HEK293T (cell line): ENCODE measurements at regions not wholly inside any gene's neighbourhood (a gene's known extent, or its start where the extent isn't known, plus 50 kb on each side); places are given as distances from the start of the nearest gene placed in this dataset.

Experiments
- CTCF ChIA-PET: fragments of 350-600 bp; formaldehyde crosslinking; extraction: SDS; loops from one replicate; lab custom pipeline; 2021; ENCODE audit warnings: antibody characterized with exemption, inconsistent platforms; lab: Yijun Ruan, JAX
- POLR2A ChIA-PET: fragments of 350-600 bp; formaldehyde crosslinking; extraction: SDS; loops from one replicate; lab custom pipeline; 2020; ENCODE audit warnings: antibody characterized with exemption, inconsistent platforms; lab: Yijun Ruan, JAX
- DNase-seq: peaks from one replicate; pipeline ENCODE4 v3.0.0; 2012; ENCODE audit warnings: mixed read lengths; ENCODE audit errors: extremely low spot score
- ARNT ChIP-seq: fragments of 450-650 bp; IDR thresholded peaks from 2 replicates; pipeline ENCODE4 v1.6.1; 2017; ENCODE audit warnings: mild to moderate bottlenecking
- BHLHE40 ChIP-seq: fragments of 450-650 bp; IDR thresholded peaks from 2 replicates; pipeline ENCODE4 v1.6.1; 2016; ENCODE audit warnings: mild to moderate bottlenecking, moderate library complexity, borderline replicate concordance
- CTBP1 ChIP-seq: fragments of 450-650 bp; IDR thresholded peaks from 2 replicates; pipeline ENCODE4 v1.6.1; 2016; ENCODE audit warnings: borderline replicate concordance
- ELF4 ChIP-seq: fragments of 450-650 bp; IDR thresholded peaks from 2 replicates; pipeline ENCODE4 v1.6.1; 2017; ENCODE audit warnings: antibody characterized with exemption
- FOXA1 ChIP-seq: fragments of 450-650 bp; IDR thresholded peaks from 2 replicates; pipeline ENCODE4 v1.6.1; 2016; ENCODE audit warnings: mild to moderate bottlenecking
- FOXK2 ChIP-seq: fragments of 450-650 bp; IDR thresholded peaks from 2 replicates; pipeline ENCODE4 v1.6.1; 2016; ENCODE audit warnings: mild to moderate bottlenecking
- FOXM1 ChIP-seq: fragments of 450-650 bp; IDR thresholded peaks from 2 replicates; pipeline ENCODE4 v1.6.1; 2017; ENCODE audit warnings: mild to moderate bottlenecking, borderline replicate concordance
- HDGF ChIP-seq: fragments of 450-650 bp; IDR thresholded peaks from 2 replicates; pipeline ENCODE4 v1.6.1; 2017; ENCODE audit warnings: antibody characterized with exemption, borderline replicate concordance
- L3MBTL2 ChIP-seq: fragments of 450-650 bp; conservative IDR thresholded peaks from 2 replicates; pipeline ENCODE4 v1.6.1; 2016; ENCODE audit warnings: mild to moderate bottlenecking
- LEF1 ChIP-seq: fragments of 450-650 bp; IDR thresholded peaks from 2 replicates; pipeline ENCODE4 v1.6.1; 2017; ENCODE audit warnings: mild to moderate bottlenecking, borderline replicate concordance
- NFRKB ChIP-seq: fragments of 450-650 bp; IDR thresholded peaks from 2 replicates; pipeline ENCODE4 v1.6.1; 2016; ENCODE audit warnings: mild to moderate bottlenecking, moderate library complexity
- PKNOX1 ChIP-seq: fragments of 450-650 bp; IDR thresholded peaks from 2 replicates; pipeline ENCODE4 v1.6.1; 2016
- SP1 ChIP-seq: fragments of 450-650 bp; IDR thresholded peaks from 2 replicates; pipeline ENCODE4 v1.6.1; 2017
- SUZ12 ChIP-seq: fragments of 450-650 bp; IDR thresholded peaks from 2 replicates; pipeline ENCODE4 v1.6.1; 2016; ENCODE audit warnings: mild to moderate bottlenecking
- TARDBP ChIP-seq: fragments of 450-650 bp; IDR thresholded peaks from 2 replicates; pipeline ENCODE4 v1.6.1; 2016
- ZNF384 ChIP-seq: fragments of 450-650 bp; IDR thresholded peaks from 2 replicates; pipeline ENCODE4 v1.6.1; 2016

DNA sequence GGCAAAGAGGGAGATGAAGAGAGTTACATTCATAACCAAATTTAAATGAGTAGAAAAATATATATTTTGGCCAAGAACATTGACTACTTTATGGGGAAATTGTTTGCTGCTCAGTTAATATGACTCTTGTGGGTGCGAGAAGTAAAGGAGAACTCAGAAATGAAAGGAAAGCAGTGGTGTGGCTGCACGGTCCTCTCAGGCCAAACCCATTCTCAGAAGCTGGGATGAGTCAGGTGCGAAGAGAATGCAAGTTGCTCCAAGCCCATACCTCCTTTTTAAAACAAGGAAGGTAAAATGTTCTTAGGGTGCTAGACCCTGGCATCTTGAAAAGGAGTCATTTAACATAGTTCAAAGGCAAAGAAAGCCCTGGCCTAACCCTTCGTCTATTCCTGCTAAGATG, 258.6 kb downstream of the RAD51AP2 start:
- no peak for DNase-seq
- TF ChIP-seq BHLHE40: no peak
- TF ChIP-seq LEF1: no peak
- TF ChIP-seq PKNOX1: no peak
- TF ChIP-seq NFRKB: no peak
- no peak for TF ChIP-seq SP1
- TF ChIP-seq HDGF: no peak
- TF ChIP-seq TARDBP: no peak
- TF ChIP-seq SUZ12: no peak
- CTCF ChIA-PET: no interaction called here
- POLR2A ChIA-PET: no interaction called here

GRCh38 chr2:17258861-17259260, 259.4 kb downstream of the RAD51AP2 start:
- TF ChIP-seq FOXA1: no peak
- TF ChIP-seq NFRKB: no peak
- TF ChIP-seq ARNT: no peak
- TF ChIP-seq LEF1: no peak
- no peak for TF ChIP-seq TARDBP
- no peak for TF ChIP-seq SP1
- TF ChIP-seq L3MBTL2: no peak
- TF ChIP-seq PKNOX1: no peak
- TF ChIP-seq SUZ12: no peak
- ChIA-PET CTCF (no interaction called here), POLR2A (no interaction called here)
- no peak for DNase-seq

- POLR2A ChIA-PET: no interaction called here
- CTCF ChIA-PET: no interaction called here
- no peak for TF ChIP-seq NFRKB
- TF ChIP-seq LEF1: no peak
- no peak for TF ChIP-seq HDGF
- no peak for TF ChIP-seq CTBP1
- no peak for TF ChIP-seq ZNF384
- TF ChIP-seq SUZ12: no peak
- TF ChIP-seq FOXM1: no peak
- no peak for TF ChIP-seq PKNOX1
- TF ChIP-seq TARDBP: no peak
- TF ChIP-seq ARNT: no peak
- TF ChIP-seq SP1: no peak
- no peak for TF ChIP-seq FOXA1
- no peak for TF ChIP-seq BHLHE40
- TF ChIP-seq L3MBTL2: no peak
- no peak for TF ChIP-seq FOXK2
- TF ChIP-seq ELF4: no peak
- no peak for DNase-seq
Observed at GRCh38 chr2:17257189-17257909, 260.9 kb downstream of the RAD51AP2 start.

DNA sequence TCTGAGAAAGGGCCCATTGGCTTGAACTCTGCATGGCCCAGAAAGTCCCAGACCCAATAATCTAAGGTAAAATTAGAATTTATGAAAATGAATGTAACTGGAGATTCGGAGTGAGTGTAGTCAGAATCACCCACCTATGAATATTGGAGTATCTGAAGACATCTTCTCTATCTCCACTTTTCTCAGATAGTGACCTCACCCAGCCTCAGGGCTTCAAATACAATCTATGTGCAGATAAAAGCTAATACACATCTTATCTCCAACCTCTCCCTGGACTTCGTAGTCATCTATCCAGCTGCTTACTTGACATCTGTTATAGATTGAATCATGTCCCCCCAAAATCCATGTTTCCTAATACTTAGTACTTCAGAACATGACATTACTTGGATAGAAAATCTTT, 263.2 kb downstream of the RAD51AP2 start:
- TF ChIP-seq ZNF384 (no peak), PKNOX1 (no peak), FOXA1 (no peak)
- DNase-seq: no peak
- CTCF ChIA-PET: no interaction called here

GRCh38 chr2:17254421-17254820, 263.8 kb downstream of the RAD51AP2 start:
- TF ChIP-seq FOXM1: no peak
- no peak for TF ChIP-seq SUZ12
- TF ChIP-seq HDGF: no peak
- TF ChIP-seq ELF4: no peak
- TF ChIP-seq BHLHE40: no peak
- TF ChIP-seq PKNOX1: no peak
- TF ChIP-seq L3MBTL2: no peak
- TF ChIP-seq FOXK2: no peak
- no peak for TF ChIP-seq CTBP1
- TF ChIP-seq ZNF384: no peak
- TF ChIP-seq NFRKB: no peak
- TF ChIP-seq LEF1: no peak
- TF ChIP-seq FOXA1: no peak
- TF ChIP-seq ARNT: no peak
- no peak for TF ChIP-seq TARDBP
- TF ChIP-seq SP1: no peak
- DNase-seq: no peak
- ChIA-PET POLR2A (no interaction called here), CTCF (no interaction called here)

More for the DNA sequence above, 263.2 kb downstream of the RAD51AP2 start:
- POLR2A ChIA-PET: no interaction called here
